ENCODE measurements at regions not wholly inside any gene's neighbourhood (a gene's known extent, or its start where the extent isn't known, plus 50 kb on each side); places are given as distances from the start of the nearest gene placed in this dataset.

DNA sequence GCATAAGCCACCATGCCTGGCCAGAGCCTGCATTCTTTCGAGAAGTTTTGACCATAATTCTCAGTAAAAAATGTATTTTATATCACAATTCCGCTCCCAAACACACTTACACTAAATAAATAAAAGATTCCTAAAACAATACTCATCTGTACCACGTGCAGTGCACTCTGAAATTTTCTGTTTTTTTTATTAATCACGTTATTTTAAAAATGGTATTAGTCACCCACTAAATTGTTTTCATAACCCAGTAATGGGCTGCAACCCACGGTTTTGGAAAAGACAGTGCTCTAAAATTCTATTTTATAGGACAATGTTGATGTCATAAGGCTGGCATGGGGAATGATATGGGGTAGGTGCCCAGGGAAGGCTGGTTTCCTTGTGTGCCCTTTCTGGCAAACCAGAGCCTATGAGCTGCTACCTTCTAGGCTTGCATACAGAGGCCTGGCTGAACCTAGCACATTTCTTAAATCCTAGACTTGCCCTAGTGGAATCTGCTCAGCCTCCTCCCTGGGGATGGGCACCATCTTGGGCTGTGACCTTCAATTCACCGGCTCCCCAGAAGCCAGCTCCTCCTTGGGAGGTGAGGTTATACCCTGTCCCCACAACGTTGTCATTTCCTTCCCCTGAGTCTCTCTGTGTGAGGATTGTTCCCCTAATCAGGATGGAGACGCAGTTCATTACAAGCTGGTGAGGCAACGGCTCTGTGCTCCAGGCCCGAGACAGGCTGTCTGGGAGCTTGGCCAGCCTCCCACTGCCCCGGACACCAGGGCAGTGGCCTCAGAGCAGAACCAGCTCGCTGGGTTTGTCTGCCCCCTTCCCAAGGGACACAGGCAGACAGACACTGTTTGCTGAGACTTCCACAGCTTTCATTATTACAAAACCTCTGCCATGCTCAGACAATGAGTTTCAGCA lies 116.5 kb upstream of the NAV2 start:
- TF ChIP-seq, protein P1, sequence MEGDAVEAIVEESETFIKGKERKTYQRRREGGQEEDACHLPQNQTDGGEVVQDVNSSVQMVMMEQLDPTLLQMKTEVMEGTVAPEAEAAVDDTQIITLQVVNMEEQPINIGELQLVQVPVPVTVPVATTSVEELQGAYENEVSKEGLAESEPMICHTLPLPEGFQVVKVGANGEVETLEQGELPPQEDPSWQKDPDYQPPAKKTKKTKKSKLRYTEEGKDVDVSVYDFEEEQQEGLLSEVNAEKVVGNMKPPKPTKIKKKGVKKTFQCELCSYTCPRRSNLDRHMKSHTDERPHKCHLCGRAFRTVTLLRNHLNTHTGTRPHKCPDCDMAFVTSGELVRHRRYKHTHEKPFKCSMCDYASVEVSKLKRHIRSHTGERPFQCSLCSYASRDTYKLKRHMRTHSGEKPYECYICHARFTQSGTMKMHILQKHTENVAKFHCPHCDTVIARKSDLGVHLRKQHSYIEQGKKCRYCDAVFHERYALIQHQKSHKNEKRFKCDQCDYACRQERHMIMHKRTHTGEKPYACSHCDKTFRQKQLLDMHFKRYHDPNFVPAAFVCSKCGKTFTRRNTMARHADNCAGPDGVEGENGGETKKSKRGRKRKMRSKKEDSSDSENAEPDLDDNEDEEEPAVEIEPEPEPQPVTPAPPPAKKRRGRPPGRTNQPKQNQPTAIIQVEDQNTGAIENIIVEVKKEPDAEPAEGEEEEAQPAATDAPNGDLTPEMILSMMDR (conservative IDR thresholded peaks at IDR 0.05; ENCODE audit: low read depth, low read length) = no peak
- TF ChIP-seq EZH2 (IDR thresholded peaks at IDR 0.05; ENCODE audit: borderline replicate concordance, low read depth, low read length, poor library complexity, severe bottlenecking) = no peak

Measured in A673 (cell line).